Right atrium auricular region (tissue), 2 donors: ENCODE measurements at regions not wholly inside any gene's neighbourhood (a gene's known extent, or its start where the extent isn't known, plus 50 kb on each side); places are given as distances from the start of the nearest gene placed in this dataset.

Source experiments
- DNase-seq: peaks from one replicate; pipeline ENCODE4 v3.0.0-alpha.2; 2019; ENCODE audit warnings: low spot score
- H3K27ac ChIP-seq, 2 donors: fragments of 200-600 bp; sonication (generic); 1 replicate in 1 of 2; 2 replicates in 1 of 2; pipeline ENCODE4 v1.5.1; 2016 to 2019
- H3K27me3 ChIP-seq, 2 donors: fragments of 200-600 bp; sonication (generic); one replicate each; pipeline versions ENCODE4 v1.5.1 to v1.6.0; 2017 to 2019
- H3K36me3 ChIP-seq: fragments of 200-600 bp; sonication (generic); one replicate; pipeline ENCODE4 v1.5.1; 2016
- H3K4me1 ChIP-seq, 2 donors: fragments of 200-600 bp; sonication (generic); one replicate each; pipeline versions ENCODE4 v1.5.1 to v1.6.0; 2017 to 2019
- H3K4me3 ChIP-seq, 2 donors: fragments of 200-600 bp; sonication (generic); 1 replicate in 1 of 2; 2 replicates in 1 of 2; pipeline ENCODE4 v1.5.1; 2017 to 2019; ENCODE audit warnings: mild to moderate bottlenecking in 1 of 2, moderate library complexity in 1 of 2
- H3K9me3 ChIP-seq, 2 donors: fragments of 200-600 bp; sonication (generic); one replicate each; pipeline ENCODE4 v1.5.1; 2019
- TF ChIP-seq, protein P1 (sequence below), 2 donors: fragments of 200-600 bp; sonication (generic); IDR thresholded peaks; one replicate each; pipeline ENCODE4 v1.5.1; 2019; ENCODE audit warnings: antibody characterized with exemption in 2 of 2

DNA sequence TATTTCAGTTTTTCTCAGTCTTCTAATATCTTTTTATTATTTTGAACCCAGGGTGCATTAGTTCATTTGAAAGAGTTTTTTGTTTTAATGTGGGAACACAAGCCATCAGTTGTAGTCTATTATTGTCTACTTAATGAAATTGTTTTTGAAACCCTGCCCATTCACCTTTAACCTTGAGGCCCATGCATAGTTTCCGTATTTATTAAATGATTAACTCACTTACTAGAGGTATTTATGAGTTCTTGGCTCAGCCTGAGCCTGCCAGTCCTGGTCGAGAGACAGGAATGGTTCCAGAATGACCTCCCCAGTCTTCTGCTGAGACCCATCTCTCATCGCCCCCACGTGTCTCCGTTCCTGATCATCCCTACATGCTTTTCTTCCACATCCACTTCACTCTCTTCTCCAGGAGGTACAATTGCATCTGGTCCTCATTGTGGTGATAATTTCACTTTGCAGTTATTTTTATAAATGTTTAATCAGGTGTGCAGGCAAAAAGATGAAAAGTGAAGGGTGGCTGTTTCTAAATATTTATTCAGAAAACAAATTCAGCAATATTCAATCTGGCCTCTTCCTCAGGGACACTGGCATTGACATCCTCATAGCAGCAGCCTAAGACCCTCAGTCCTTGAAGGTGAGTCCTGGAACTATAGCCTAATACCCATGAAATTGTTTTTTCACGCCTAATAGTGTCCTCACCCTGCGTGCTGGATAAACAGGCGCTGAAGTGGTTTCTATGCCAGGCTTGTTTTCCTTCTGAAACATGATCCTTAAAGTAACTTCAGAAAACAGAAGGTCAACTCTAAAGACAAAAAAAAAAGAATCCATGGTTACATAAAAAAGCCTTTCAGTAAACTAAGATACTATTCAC is 112.8 kb downstream of the KDR start:
- Histone ChIP-seq H3K36me3 (no peaks in the 10 kb centered on the region), H3K9me3 (no peaks in the 10 kb centered on the region), H3K27me3 (no peaks in the 10 kb centered on the region), H3K4me3 (no peak overlapping the region), H3K4me1 (no peaks in the 10 kb centered on the region), H3K27ac (no peak overlapping the region)
- TF ChIP-seq, protein P1, sequence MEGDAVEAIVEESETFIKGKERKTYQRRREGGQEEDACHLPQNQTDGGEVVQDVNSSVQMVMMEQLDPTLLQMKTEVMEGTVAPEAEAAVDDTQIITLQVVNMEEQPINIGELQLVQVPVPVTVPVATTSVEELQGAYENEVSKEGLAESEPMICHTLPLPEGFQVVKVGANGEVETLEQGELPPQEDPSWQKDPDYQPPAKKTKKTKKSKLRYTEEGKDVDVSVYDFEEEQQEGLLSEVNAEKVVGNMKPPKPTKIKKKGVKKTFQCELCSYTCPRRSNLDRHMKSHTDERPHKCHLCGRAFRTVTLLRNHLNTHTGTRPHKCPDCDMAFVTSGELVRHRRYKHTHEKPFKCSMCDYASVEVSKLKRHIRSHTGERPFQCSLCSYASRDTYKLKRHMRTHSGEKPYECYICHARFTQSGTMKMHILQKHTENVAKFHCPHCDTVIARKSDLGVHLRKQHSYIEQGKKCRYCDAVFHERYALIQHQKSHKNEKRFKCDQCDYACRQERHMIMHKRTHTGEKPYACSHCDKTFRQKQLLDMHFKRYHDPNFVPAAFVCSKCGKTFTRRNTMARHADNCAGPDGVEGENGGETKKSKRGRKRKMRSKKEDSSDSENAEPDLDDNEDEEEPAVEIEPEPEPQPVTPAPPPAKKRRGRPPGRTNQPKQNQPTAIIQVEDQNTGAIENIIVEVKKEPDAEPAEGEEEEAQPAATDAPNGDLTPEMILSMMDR (IDR thresholded peaks at IDR 0.05): no peak
- DNase-seq: no peak

DNA sequence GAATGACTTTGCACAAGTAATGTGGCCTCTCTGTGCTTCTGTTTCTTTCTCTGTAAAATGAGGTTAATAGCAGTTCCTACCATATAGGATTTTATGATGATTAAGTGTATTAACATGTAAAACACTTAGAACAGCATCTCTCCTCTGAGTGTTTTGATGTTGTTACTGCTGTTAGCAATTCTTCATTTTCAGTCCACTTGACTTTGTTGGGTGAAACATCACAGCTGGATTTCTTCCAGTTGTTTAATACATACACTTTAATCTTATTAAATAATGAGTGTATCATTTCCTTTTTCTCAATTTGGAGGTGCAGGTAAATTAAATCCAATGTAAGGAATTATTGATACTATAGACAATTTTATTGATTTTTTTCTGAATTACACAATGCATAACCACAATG is 113.6 kb downstream of the KDR start:
- Histone ChIP-seq H3K27ac (no peak overlapping the region), H3K9me3 (no peaks in the 10 kb centered on the region)
- TF ChIP-seq, protein P1 (IDR thresholded peaks at IDR 0.05): no peak

DNA sequence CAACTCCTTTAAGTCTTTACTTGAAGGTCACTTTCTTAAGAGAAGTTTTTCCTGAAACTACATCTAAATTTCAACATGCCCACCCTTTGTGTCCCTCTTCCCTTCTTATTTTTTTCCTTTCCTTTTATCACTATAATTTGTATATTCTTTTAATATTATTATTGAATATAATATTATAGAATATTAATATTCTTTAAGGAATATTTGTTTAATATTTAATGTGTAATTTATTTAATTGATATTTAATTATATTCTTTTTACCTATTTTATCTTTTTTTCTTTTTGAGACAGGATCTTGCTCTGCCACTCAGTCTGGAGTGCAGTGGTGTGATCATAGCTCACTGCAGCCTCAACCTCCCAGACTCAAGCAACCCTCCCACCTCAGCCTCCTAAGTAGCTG is 114.8 kb downstream of the KDR start:
- Histone ChIP-seq H3K27ac (no peak overlapping the region), H3K36me3 (no peaks in the 10 kb centered on the region), H3K9me3 (no peaks in the 10 kb centered on the region), H3K4me3 (no peak overlapping the region), H3K27me3 (no peaks in the 10 kb centered on the region), H3K4me1 (peaks cover 0 to under 1% of the 10 kb centered on the region in 2 donors)
- DNase-seq: no peak
- TF ChIP-seq, protein P1 (IDR thresholded peaks at IDR 0.05): no peak

More for the DNA sequence above, 113.6 kb downstream of the KDR start:
- Histone ChIP-seq H3K4me1 (no peaks in the 10 kb centered on the region), H3K36me3 (no peaks in the 10 kb centered on the region), H3K27me3 (no peaks in the 10 kb centered on the region), H3K4me3 (no peak overlapping the region)
- no peak for DNase-seq

- H3K27me3 ChIP-seq: no peaks in the 10 kb centered on the region
- H3K36me3 ChIP-seq: no peaks in the 10 kb centered on the region
- no peak for DNase-seq
- no peak overlapping the region for H3K27ac ChIP-seq
- peaks cover 0 to 9% of the 10 kb centered on the region in 2 donors for H3K4me1 ChIP-seq
- no peak overlapping the region for H3K4me3 ChIP-seq
- H3K9me3 ChIP-seq: no peaks in the 10 kb centered on the region
- TF ChIP-seq, protein P1 (IDR thresholded peaks at IDR 0.05): peak; percentile 20 to 45
Observed at GRCh38 chr4:55008166-55009056, 117.0 kb downstream of the KDR start.

DNA sequence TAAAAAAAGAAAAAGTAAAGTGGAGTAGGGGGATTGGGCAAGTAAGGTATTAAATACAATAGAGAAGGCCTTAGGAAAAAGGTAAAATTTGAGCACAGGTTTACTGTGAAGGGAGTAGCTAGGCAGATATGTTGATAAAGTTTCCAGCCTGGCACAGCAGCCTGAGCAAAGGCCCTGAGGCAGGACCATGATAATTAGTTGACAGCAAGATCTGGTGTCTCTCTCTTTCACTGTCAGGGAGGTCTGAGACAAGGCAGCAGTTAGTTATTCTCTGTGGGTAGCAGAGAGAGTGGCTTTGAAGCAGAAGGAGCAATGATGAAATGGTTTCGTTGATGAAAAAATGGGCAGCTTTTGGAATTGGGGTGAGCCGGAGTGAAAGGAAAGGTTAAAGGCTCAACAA is 119.5 kb downstream of the KDR start:
- TF ChIP-seq, protein P1 (IDR thresholded peaks at IDR 0.05): no peak

More for the DNA sequence above, 119.5 kb downstream of the KDR start:
- no peak overlapping the region for H3K4me3 ChIP-seq
- H3K27me3 ChIP-seq: no peaks in the 10 kb centered on the region
- no peak overlapping the region for H3K27ac ChIP-seq
- no peak for DNase-seq
- peaks cover 0 to 9% of the 10 kb centered on the region in 2 donors for H3K4me1 ChIP-seq
- no peaks in the 10 kb centered on the region for H3K9me3 ChIP-seq
- H3K36me3 ChIP-seq: no peaks in the 10 kb centered on the region
